ENCODE measurements at regions not wholly inside any gene's neighbourhood (a gene's known extent, or its start where the extent isn't known, plus 50 kb on each side); places are given as distances from the start of the nearest gene placed in this dataset.

GRCh38 chr16:85307552-85308364 is 195.5 kb upstream of the CIBAR2 start:
- Histone ChIP-seq H3K9me3 (ENCODE audit: control insufficient read depth, low read depth, low read length) (no peaks in the 10 kb centered on the region), H4K20me1 (ENCODE audit: control insufficient read depth, extremely low read depth, insufficient read depth, low read length) (no peaks in the 10 kb centered on the region), H3K4me3 (ENCODE audit: control insufficient read depth in 2 of 3, extremely low read depth in 1 of 3, insufficient read depth in 2 of 3, low read depth in 1 of 3, low read length in 3 of 3) (no peak overlapping the region), H3K79me2 (ENCODE audit: control insufficient read depth, insufficient read depth, low read length) (no peaks in the 10 kb centered on the region), H3K4me2 (ENCODE audit: control insufficient read depth, extremely low read depth, insufficient read depth, low read depth, low read length) (no peak overlapping the region), H3K4me1 (ENCODE audit: control insufficient read depth, extremely low read depth, insufficient read depth, low read length) (peaks cover 7% of the 10 kb centered on the region), H3K9me1 (ENCODE audit: control insufficient read depth, extremely low read depth, insufficient read depth, low read length) (no peaks in the 10 kb centered on the region), H3K9ac (ENCODE audit: control insufficient read depth, extremely low read depth, insufficient read depth, low read length) (no peak overlapping the region), H3K27me3 (ENCODE audit: control insufficient read depth, extremely low read depth, insufficient read depth, low read length) (no peaks in the 10 kb centered on the region), H3K36me3 (ENCODE audit: control insufficient read depth in 2 of 2, extremely low read depth in 1 of 2, insufficient read depth in 2 of 2, low read length in 2 of 2) (no peaks in the 10 kb centered on the region), H3K27ac (ENCODE audit: control insufficient read depth, insufficient read depth, low read length) (no peak overlapping the region), H2AFZ (ENCODE audit: control insufficient read depth, low read length) (no peak overlapping the region)
- TF ChIP-seq EZH2 (IDR thresholded peaks at IDR 0.05; ENCODE audit: low read length) (no peak), CTCF (optimal IDR thresholded peaks at IDR 0.05 in 1 of 3, IDR thresholded peaks at IDR 0.05 in 1 of 3, conservative IDR thresholded peaks at IDR 0.05 in 1 of 3; ENCODE audit: extremely low read depth in 1 of 3, insufficient read depth in 2 of 3, low read length in 3 of 3) (no peak)
- DNase-seq (ENCODE audit: low read depth, low spot score) (no peak), FAIRE-seq (no peak)
- dilution Hi-C loops (cut with MboI; ENCODE audit: extremely low pct_ligation_motif_present, low sequenced_read_pairs), result no loop called here

GRCh38 chr16:85308611-85309540 is 196.6 kb upstream of the CIBAR2 start:
- FAIRE-seq (no peak), DNase-seq (ENCODE audit: low read depth, low spot score) (no peak)
- H3K27me3 ChIP-seq (ENCODE audit: control insufficient read depth, extremely low read depth, insufficient read depth, low read length), result no peaks in the 10 kb centered on the region
- no peak overlapping the region for H3K4me3 ChIP-seq (ENCODE audit: control insufficient read depth in 2 of 3, extremely low read depth in 1 of 3, insufficient read depth in 2 of 3, low read depth in 1 of 3, low read length in 3 of 3)
- H3K4me2 ChIP-seq (ENCODE audit: control insufficient read depth, extremely low read depth, insufficient read depth, low read depth, low read length), result no peak overlapping the region
- H3K9me1 ChIP-seq (ENCODE audit: control insufficient read depth, extremely low read depth, insufficient read depth, low read length), result no peaks in the 10 kb centered on the region
- dilution Hi-C loops (cut with MboI; ENCODE audit: extremely low pct_ligation_motif_present, low sequenced_read_pairs), result no loop called here
- no peaks in the 10 kb centered on the region for H3K79me2 ChIP-seq (ENCODE audit: control insufficient read depth, insufficient read depth, low read length)
- H3K9ac ChIP-seq (ENCODE audit: control insufficient read depth, extremely low read depth, insufficient read depth, low read length), result no peak overlapping the region
- no peak overlapping the region for H3K27ac ChIP-seq (ENCODE audit: control insufficient read depth, insufficient read depth, low read length)
- no peaks in the 10 kb centered on the region for H3K36me3 ChIP-seq (ENCODE audit: control insufficient read depth in 2 of 2, extremely low read depth in 1 of 2, insufficient read depth in 2 of 2, low read length in 2 of 2)
- peaks cover 11% of the 10 kb centered on the region for H3K4me1 ChIP-seq (ENCODE audit: control insufficient read depth, extremely low read depth, insufficient read depth, low read length)
- no peak overlapping the region for H2AFZ ChIP-seq (ENCODE audit: control insufficient read depth, low read length)
- no peaks in the 10 kb centered on the region for H3K9me3 ChIP-seq (ENCODE audit: control insufficient read depth, low read depth, low read length)
- TF ChIP-seq EZH2 (IDR thresholded peaks at IDR 0.05; ENCODE audit: low read length) (no peak), CTCF (optimal IDR thresholded peaks at IDR 0.05 in 1 of 3, IDR thresholded peaks at IDR 0.05 in 1 of 3, conservative IDR thresholded peaks at IDR 0.05 in 1 of 3; ENCODE audit: extremely low read depth in 1 of 3, insufficient read depth in 2 of 3, low read length in 3 of 3) (no peak)
- H4K20me1 ChIP-seq (ENCODE audit: control insufficient read depth, extremely low read depth, insufficient read depth, low read length), result no peaks in the 10 kb centered on the region
